Neural progenitor cell (in vitro differentiated cells): ENCODE measurements at regions not wholly inside any gene's neighbourhood (a gene's known extent, or its start where the extent isn't known, plus 50 kb on each side); places are given as distances from the start of the nearest gene placed in this dataset.

Experiments
- CTCF ChIP-seq: fragments of 200-600 bp; sonication (generic); IDR thresholded peaks from 2 replicates; pipeline ENCODE4 v1.5.1; 2017; ENCODE audit warnings: antibody characterized with exemption, mild to moderate bottlenecking
- EZH2 ChIP-seq: fragments of 200-600 bp; sonication (generic); IDR thresholded peaks from 2 replicates; pipeline ENCODE4 v1.6.1; 2017; ENCODE audit warnings: antibody characterized with exemption, mild to moderate bottlenecking, moderate library complexity

- TF ChIP-seq EZH2 (no peak), CTCF (no peak)
Measured at GRCh38 chr5:106020894-106021293, 1649.8 kb downstream of the EFNA5 start.
